Activated T-helper 17 cell treated with anti-CD3 and anti-CD28 coated beads, Interleukin-2, amount 50 U/mL, for 72 hours (primary cell): ENCODE measurements at regions not wholly inside any gene's neighbourhood (a gene's known extent, or its start where the extent isn't known, plus 50 kb on each side); places are given as distances from the start of the nearest gene placed in this dataset.
"Not testable (repeated sequence)": the region's sequence is repeated elsewhere in the genome, so short reads cannot be mapped to it uniquely, and the experiment has no call there.

Experiments
- ATAC-seq: fragments of 150-1000 bp; cut with Tn5 transposase; replicated peaks from 2 replicates; pipeline ENCODE4 v1.10.0; 2021; ENCODE audit warnings: mild to moderate bottlenecking, moderate library complexity
- H3K27ac Mint-ChIP-seq: one replicate; pipeline ENCODE4 v1.8.0; 2022; ENCODE audit warnings: mixed read lengths
- H3K27me3 Mint-ChIP-seq: one replicate; pipeline ENCODE4 v1.8.0; 2022; ENCODE audit warnings: mixed read lengths
- H3K36me3 Mint-ChIP-seq: one replicate; pipeline ENCODE4 v1.8.0; 2022; ENCODE audit warnings: low read depth, mild to moderate bottlenecking, mixed read lengths
- H3K4me1 Mint-ChIP-seq: one replicate; pipeline ENCODE4 v1.8.0; 2022; ENCODE audit warnings: mixed read lengths
- H3K4me3 Mint-ChIP-seq: one replicate; pipeline ENCODE4 v1.8.0; 2022; ENCODE audit warnings: mild to moderate bottlenecking, mixed read lengths
- H3K9me3 Mint-ChIP-seq: one replicate; pipeline ENCODE4 v1.8.0; 2022; ENCODE audit warnings: mixed read lengths

GRCh38 chr13:66200555-66200954, 1029.6 kb downstream of the PCDH9 start:
- Mint-ChIP-seq H3K4me3 (no peak overlapping the region), H3K27me3 (no peaks in the 10 kb centered on the region), H3K27ac (no peak overlapping the region), H3K9me3 (peaks cover 5% of the 10 kb centered on the region), H3K36me3 (no peaks in the 10 kb centered on the region), H3K4me1 (no peaks in the 10 kb centered on the region)
- ATAC-seq: no peak

GRCh38 chr13:66195238-66195637, 1034.9 kb downstream of the PCDH9 start:
- Mint-ChIP-seq H3K27ac (no peak overlapping the region), H3K4me3 (no peak overlapping the region), H3K27me3 (no peaks in the 10 kb centered on the region), H3K4me1 (no peaks in the 10 kb centered on the region), H3K36me3 (no peaks in the 10 kb centered on the region), H3K9me3 (no peaks in the 10 kb centered on the region)
- ATAC-seq: no peak

- H3K4me3 Mint-ChIP-seq: no peak overlapping the region
- H3K4me1 Mint-ChIP-seq: no peaks in the 10 kb centered on the region
- no peaks in the 10 kb centered on the region for H3K36me3 Mint-ChIP-seq
- no peak for ATAC-seq
- no peaks in the 10 kb centered on the region for H3K9me3 Mint-ChIP-seq
- no peak overlapping the region for H3K27ac Mint-ChIP-seq
- no peaks in the 10 kb centered on the region for H3K27me3 Mint-ChIP-seq
These were observed 1040.2 kb downstream of the PCDH9 start for GRCh38 chr13:66189986-66190385.

GRCh38 chr13:66180836-66181235, 1049.3 kb downstream of the PCDH9 start:
- Mint-ChIP-seq H3K4me3 (no peak overlapping the region), H3K9me3 (peaks cover 5% of the 10 kb centered on the region), H3K36me3 (no peaks in the 10 kb centered on the region), H3K27me3 (no peaks in the 10 kb centered on the region), H3K4me1 (no peaks in the 10 kb centered on the region), H3K27ac (no peak overlapping the region)
- no peak for ATAC-seq

- H3K27me3 Mint-ChIP-seq: no peaks in the 10 kb centered on the region
- no peaks in the 10 kb centered on the region for H3K36me3 Mint-ChIP-seq
- no peak overlapping the region for H3K27ac Mint-ChIP-seq
- no peaks in the 10 kb centered on the region for H3K4me1 Mint-ChIP-seq
- no peak for ATAC-seq
- peaks cover 4% of the 10 kb centered on the region for H3K9me3 Mint-ChIP-seq
- H3K4me3 Mint-ChIP-seq: no peak overlapping the region
These were observed 1058.2 kb downstream of the PCDH9 start for GRCh38 chr13:66171920-66172319.

GRCh38 chr13:66162470-66162869, 1067.7 kb downstream of the PCDH9 start:
- Mint-ChIP-seq H3K27me3 (no peaks in the 10 kb centered on the region), H3K4me1 (no peaks in the 10 kb centered on the region), H3K27ac (no peak overlapping the region), H3K36me3 (no peaks in the 10 kb centered on the region), H3K4me3 (no peak overlapping the region), H3K9me3 (no peaks in the 10 kb centered on the region)
- ATAC-seq: no peak

GRCh38 chr13:66159511-66159910, 1070.6 kb downstream of the PCDH9 start:
- no peak for ATAC-seq
- Mint-ChIP-seq H3K4me3 (no peak overlapping the region), H3K36me3 (no peaks in the 10 kb centered on the region), H3K4me1 (no peaks in the 10 kb centered on the region), H3K27ac (no peak overlapping the region), H3K27me3 (no peaks in the 10 kb centered on the region), H3K9me3 (no peaks in the 10 kb centered on the region)

- Mint-ChIP-seq H3K36me3 (no peaks in the 10 kb centered on the region), H3K4me3 (no peak overlapping the region), H3K4me1 (no peaks in the 10 kb centered on the region), H3K27me3 (no peaks in the 10 kb centered on the region), H3K27ac (no peak overlapping the region), H3K9me3 (peaks cover 7% of the 10 kb centered on the region)
- ATAC-seq: no peak
These were observed 1075.2 kb downstream of the PCDH9 start for GRCh38 chr13:66154976-66155375.

- no peaks in the 10 kb centered on the region for H3K4me1 Mint-ChIP-seq
- H3K9me3 Mint-ChIP-seq: peaks cover 7% of the 10 kb centered on the region
- no peak overlapping the region for H3K27ac Mint-ChIP-seq
- H3K4me3 Mint-ChIP-seq: no peak overlapping the region
- no peaks in the 10 kb centered on the region for H3K27me3 Mint-ChIP-seq
- no peak for ATAC-seq
- H3K36me3 Mint-ChIP-seq: no peaks in the 10 kb centered on the region
These were observed 1075.8 kb downstream of the PCDH9 start for GRCh38 chr13:66154354-66154753.

GRCh38 chr13:66152596-66152995, 1077.5 kb downstream of the PCDH9 start:
- ATAC-seq: no peak
- H3K4me3 Mint-ChIP-seq: no peak overlapping the region
- H3K27ac Mint-ChIP-seq: no peak overlapping the region
- H3K4me1 Mint-ChIP-seq: no peaks in the 10 kb centered on the region
- H3K9me3 Mint-ChIP-seq: peaks cover 10% of the 10 kb centered on the region
- H3K36me3 Mint-ChIP-seq: no peaks in the 10 kb centered on the region
- H3K27me3 Mint-ChIP-seq: no peaks in the 10 kb centered on the region

- H3K4me1 Mint-ChIP-seq, H3K4me3 Mint-ChIP-seq, H3K36me3 Mint-ChIP-seq, H3K27ac Mint-ChIP-seq, ATAC-seq, H3K27me3 Mint-ChIP-seq: not testable (repeated sequence)
- H3K9me3 Mint-ChIP-seq: peaks cover 17% of the 10 kb centered on the region
These were observed 1085.8 kb downstream of the PCDH9 start for GRCh38 chr13:66144357-66144756.

GRCh38 chr13:66139701-66140100, 1090.4 kb downstream of the PCDH9 start:
- no peaks in the 10 kb centered on the region for H3K27me3 Mint-ChIP-seq
- H3K9me3 Mint-ChIP-seq: peaks cover 15% of the 10 kb centered on the region
- no peak for ATAC-seq
- H3K27ac Mint-ChIP-seq: no peak overlapping the region
- no peaks in the 10 kb centered on the region for H3K4me1 Mint-ChIP-seq
- H3K36me3 Mint-ChIP-seq: no peaks in the 10 kb centered on the region
- no peak overlapping the region for H3K4me3 Mint-ChIP-seq

GRCh38 chr13:66139250-66139649, 1090.9 kb downstream of the PCDH9 start:
- Mint-ChIP-seq H3K27me3 (no peaks in the 10 kb centered on the region), H3K36me3 (no peaks in the 10 kb centered on the region), H3K4me3 (no peak overlapping the region), H3K27ac (no peak overlapping the region), H3K9me3 (peaks cover 15% of the 10 kb centered on the region), H3K4me1 (no peaks in the 10 kb centered on the region)
- ATAC-seq: no peak

- Mint-ChIP-seq H3K36me3 (no peaks in the 10 kb centered on the region), H3K27me3 (no peaks in the 10 kb centered on the region), H3K27ac (no peak overlapping the region), H3K4me3 (no peak overlapping the region), H3K9me3 (peaks cover 15% of the 10 kb centered on the region), H3K4me1 (no peaks in the 10 kb centered on the region)
- no peak for ATAC-seq
These were observed 1091.8 kb downstream of the PCDH9 start for GRCh38 chr13:66138172-66138811.

- ATAC-seq: no peak
- H3K27ac Mint-ChIP-seq: no peak overlapping the region
- no peaks in the 10 kb centered on the region for H3K27me3 Mint-ChIP-seq
- H3K9me3 Mint-ChIP-seq: peaks cover 10% of the 10 kb centered on the region
- H3K36me3 Mint-ChIP-seq: no peaks in the 10 kb centered on the region
- no peak overlapping the region for H3K4me3 Mint-ChIP-seq
- no peaks in the 10 kb centered on the region for H3K4me1 Mint-ChIP-seq
These were observed 1092.8 kb downstream of the PCDH9 start for GRCh38 chr13:66137384-66137783.

GRCh38 chr13:66128692-66129269, 1101.4 kb downstream of the PCDH9 start:
- no peak overlapping the region for H3K4me3 Mint-ChIP-seq
- no peaks in the 10 kb centered on the region for H3K4me1 Mint-ChIP-seq
- ATAC-seq: no peak
- H3K36me3 Mint-ChIP-seq: no peaks in the 10 kb centered on the region
- H3K27ac Mint-ChIP-seq: no peak overlapping the region
- H3K9me3 Mint-ChIP-seq: no peaks in the 10 kb centered on the region
- no peaks in the 10 kb centered on the region for H3K27me3 Mint-ChIP-seq
